Mammary epithelial cell (primary cell): ENCODE measurements at regions not wholly inside any gene's neighbourhood (a gene's known extent, or its start where the extent isn't known, plus 50 kb on each side); places are given as distances from the start of the nearest gene placed in this dataset.

Source experiments
- CTCF ChIP-seq, 2 donors: IDR thresholded peaks in 1 of 2; conservative IDR thresholded peaks in 1 of 2; 2 replicates each; pipeline ENCODE4 v1.5.1; 2011 to 2012; ENCODE audit warnings: inconsistent platforms in 2 of 2, low read length in 2 of 2, mild to moderate bottlenecking in 2 of 2, control low read depth in 1 of 2, low read depth in 1 of 2; ENCODE audit not compliant: insufficient read depth in 1 of 2; ENCODE audit errors: extremely low read depth in 1 of 2
- EZH2 ChIP-seq: IDR thresholded peaks from 2 replicates; pipeline ENCODE4 v1.6.1; 2012; ENCODE audit warnings: low read length, inconsistent platforms, borderline replicate concordance

DNA sequence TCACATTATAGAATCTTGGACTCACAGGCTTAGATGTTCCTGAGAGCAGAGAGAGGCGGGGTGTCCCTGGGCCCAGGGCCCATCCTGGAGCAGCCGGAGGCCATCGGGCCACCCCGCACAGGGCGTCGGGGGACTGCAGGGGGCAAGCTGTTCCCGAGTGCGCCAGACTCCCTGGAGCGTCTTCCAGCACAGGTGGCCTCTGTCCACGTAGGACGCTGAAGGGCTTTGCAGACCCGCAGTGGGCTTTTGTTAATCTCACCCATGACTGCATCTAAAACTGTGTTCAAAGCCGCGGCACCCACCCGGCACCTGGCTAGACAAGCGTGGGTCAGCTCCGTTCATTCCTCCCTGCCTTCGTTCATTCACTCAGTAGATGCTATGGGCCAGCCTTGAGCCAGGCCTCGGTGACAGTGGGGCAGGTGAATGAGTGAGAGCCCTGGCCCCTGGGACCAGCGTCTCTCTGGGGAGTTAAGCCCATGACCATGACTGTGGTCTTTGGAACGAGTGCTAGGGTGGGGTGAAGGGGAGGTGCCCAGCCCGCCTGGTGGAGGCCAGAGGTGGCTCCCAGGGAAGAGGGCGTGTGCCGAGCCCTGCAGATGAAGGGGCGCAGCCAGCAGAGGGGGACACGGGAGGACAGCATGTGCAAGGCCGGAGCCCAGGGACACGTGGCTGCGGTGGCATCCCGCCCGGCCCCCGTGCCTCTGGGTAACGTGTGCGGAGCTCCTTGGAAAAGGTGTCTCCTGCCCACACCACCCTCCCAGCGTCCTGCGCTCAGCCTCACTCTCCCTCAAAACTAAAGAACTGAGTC lies 98.3 kb downstream of the HMX1 start:
- no peak for TF ChIP-seq CTCF (conservative IDR thresholded peaks at IDR 0.05 in 1 of 2, IDR thresholded peaks at IDR 0.05 in 1 of 2; ENCODE audit: extremely low read depth in 1 of 2, insufficient read depth in 1 of 2, low read depth in 1 of 2, low read length in 2 of 2)
- TF ChIP-seq EZH2: no peak
